Mesothelial cell of epicardium (in vitro differentiated cells): ENCODE measurements at regions not wholly inside any gene's neighbourhood (a gene's known extent, or its start where the extent isn't known, plus 50 kb on each side); places are given as distances from the start of the nearest gene placed in this dataset.

Experiments
- DNase-seq, 2 experiments: peaks; one replicate each; pipeline ENCODE4 v3.0.0; 2021; ENCODE audit warnings: low spot score in 2 of 2; ENCODE audit not compliant: unreplicated experiment in 2 of 2
- H3K27ac Mint-ChIP-seq: 2 replicates; pipeline ENCODE4 v1.8.0; 2021; ENCODE audit warnings: mixed read lengths
- H3K27me3 Mint-ChIP-seq: 2 replicates; pipeline ENCODE4 v1.8.0; 2021; ENCODE audit warnings: low read depth, mixed read lengths
- H3K36me3 Mint-ChIP-seq: 2 replicates; pipeline ENCODE4 v1.8.0; 2021; ENCODE audit warnings: mixed read lengths
- H3K4me1 Mint-ChIP-seq: 2 replicates; pipeline ENCODE4 v1.8.0; 2021; ENCODE audit warnings: mixed read lengths
- H3K4me3 Mint-ChIP-seq: 2 replicates; pipeline ENCODE4 v1.8.0; 2021; ENCODE audit warnings: mild to moderate bottlenecking, moderate library complexity, mixed read lengths
- H3K9me3 Mint-ChIP-seq: 2 replicates; pipeline ENCODE4 v1.8.0; 2021; ENCODE audit warnings: mixed read lengths
- CTCF ChIP-seq: fragments of 200-600 bp; sonication (generic); IDR thresholded peaks from one replicate; pipeline ENCODE4 v1.5.0; 2021; ENCODE audit warnings: antibody characterized with exemption; ENCODE audit not compliant: unreplicated experiment

GRCh38 chr13:69109891-69110525 is 997.6 kb upstream of the ATXN8OS start:
- H3K4me3 Mint-ChIP-seq = no peak overlapping the region
- H3K36me3 Mint-ChIP-seq = peaks cover 2% of the 10 kb centered on the region
- H3K27ac Mint-ChIP-seq = no peak overlapping the region
- DNase-seq = no peak
- H3K9me3 Mint-ChIP-seq = peaks cover 29% of the 10 kb centered on the region
- no peak for TF ChIP-seq CTCF
- H3K4me1 Mint-ChIP-seq = no peaks in the 10 kb centered on the region
- no peaks in the 10 kb centered on the region for H3K27me3 Mint-ChIP-seq

GRCh38 chr13:69108486-69108885 is 999.1 kb upstream of the ATXN8OS start:
- Mint-ChIP-seq H3K4me3 (no peak overlapping the region), H3K9me3 (peaks cover 29% of the 10 kb centered on the region), H3K27ac (no peak overlapping the region), H3K4me1 (no peaks in the 10 kb centered on the region), H3K36me3 (peaks cover 2% of the 10 kb centered on the region), H3K27me3 (no peaks in the 10 kb centered on the region)
- TF ChIP-seq CTCF = no peak
- DNase-seq = no peak

GRCh38 chr13:69107436-69107835 is 1000.2 kb upstream of the ATXN8OS start:
- TF ChIP-seq CTCF = no peak
- no peaks in the 10 kb centered on the region for H3K4me1 Mint-ChIP-seq
- H3K4me3 Mint-ChIP-seq = no peak overlapping the region
- no peak for DNase-seq
- peaks cover 2% of the 10 kb centered on the region for H3K36me3 Mint-ChIP-seq
- no peaks in the 10 kb centered on the region for H3K27me3 Mint-ChIP-seq
- H3K27ac Mint-ChIP-seq = no peak overlapping the region
- H3K9me3 Mint-ChIP-seq = peaks cover 34% of the 10 kb centered on the region

GRCh38 chr13:69101841-69102240 is 1005.8 kb upstream of the ATXN8OS start:
- H3K4me1 Mint-ChIP-seq = no peaks in the 10 kb centered on the region
- no peaks in the 10 kb centered on the region for H3K27me3 Mint-ChIP-seq
- TF ChIP-seq CTCF = no peak
- no peak overlapping the region for H3K27ac Mint-ChIP-seq
- H3K9me3 Mint-ChIP-seq = peaks cover 8% of the 10 kb centered on the region
- H3K4me3 Mint-ChIP-seq = no peak overlapping the region
- peaks cover 2% of the 10 kb centered on the region for H3K36me3 Mint-ChIP-seq
- no peak for DNase-seq

GRCh38 chr13:69094485-69094884 is 1013.1 kb upstream of the ATXN8OS start:
- DNase-seq = no peak
- H3K27ac Mint-ChIP-seq = no peak overlapping the region
- H3K4me3 Mint-ChIP-seq = no peak overlapping the region
- TF ChIP-seq CTCF = no peak
- no peaks in the 10 kb centered on the region for H3K27me3 Mint-ChIP-seq
- H3K36me3 Mint-ChIP-seq = no peaks in the 10 kb centered on the region
- H3K4me1 Mint-ChIP-seq = no peaks in the 10 kb centered on the region
- H3K9me3 Mint-ChIP-seq = no peaks in the 10 kb centered on the region
